ENCODE measurements at regions not wholly inside any gene's neighbourhood (a gene's known extent, or its start where the extent isn't known, plus 50 kb on each side); places are given as distances from the start of the nearest gene placed in this dataset.
A peak's percentile ranks its signal among the peaks of the same experiment; 100 is the strongest.

GRCh38 chr14:27077214-27077613 lies 479.4 kb upstream of the NOVA1 start:
- TF ChIP-seq, protein P1, sequence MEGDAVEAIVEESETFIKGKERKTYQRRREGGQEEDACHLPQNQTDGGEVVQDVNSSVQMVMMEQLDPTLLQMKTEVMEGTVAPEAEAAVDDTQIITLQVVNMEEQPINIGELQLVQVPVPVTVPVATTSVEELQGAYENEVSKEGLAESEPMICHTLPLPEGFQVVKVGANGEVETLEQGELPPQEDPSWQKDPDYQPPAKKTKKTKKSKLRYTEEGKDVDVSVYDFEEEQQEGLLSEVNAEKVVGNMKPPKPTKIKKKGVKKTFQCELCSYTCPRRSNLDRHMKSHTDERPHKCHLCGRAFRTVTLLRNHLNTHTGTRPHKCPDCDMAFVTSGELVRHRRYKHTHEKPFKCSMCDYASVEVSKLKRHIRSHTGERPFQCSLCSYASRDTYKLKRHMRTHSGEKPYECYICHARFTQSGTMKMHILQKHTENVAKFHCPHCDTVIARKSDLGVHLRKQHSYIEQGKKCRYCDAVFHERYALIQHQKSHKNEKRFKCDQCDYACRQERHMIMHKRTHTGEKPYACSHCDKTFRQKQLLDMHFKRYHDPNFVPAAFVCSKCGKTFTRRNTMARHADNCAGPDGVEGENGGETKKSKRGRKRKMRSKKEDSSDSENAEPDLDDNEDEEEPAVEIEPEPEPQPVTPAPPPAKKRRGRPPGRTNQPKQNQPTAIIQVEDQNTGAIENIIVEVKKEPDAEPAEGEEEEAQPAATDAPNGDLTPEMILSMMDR (IDR thresholded peaks at IDR 0.05; ENCODE audit: control extremely low read depth, extremely low read depth), result no peak
- H3K4me3 ChIP-seq, result no peak overlapping the region
- H3K27ac ChIP-seq (ENCODE audit: low read depth in 1 of 2, low read length in 1 of 2), result no peak overlapping the region
- no peaks in the 10 kb centered on the region for H3K4me1 ChIP-seq (ENCODE audit: control insufficient read depth in 5 of 5, insufficient read depth in 5 of 5, low read length in 5 of 5)
- peak in 2 of 3 donors; percentile 5 to 18 for DNase-seq
- 67 to 73% methylated on average over 1 of the region's 1 CpG for WGBS, 2 donors
- no peaks in the 10 kb centered on the region for H3K27me3 ChIP-seq (ENCODE audit: control insufficient read depth in 3 of 3, insufficient read depth in 3 of 3, low read length in 2 of 3)
- H3K9ac ChIP-seq (ENCODE audit: insufficient read depth in 1 of 2, low read length in 2 of 2), result no peak overlapping the region
- no peaks in the 10 kb centered on the region for H3K36me3 ChIP-seq (ENCODE audit: control insufficient read depth in 4 of 4, insufficient read depth in 4 of 4, low read length in 4 of 4)
- no peak for ATAC-seq (ENCODE audit: insufficient read depth, low FRiP score)
- H3K9me3 ChIP-seq (ENCODE audit: control insufficient read depth in 4 of 4, insufficient read depth in 3 of 4, low read length in 3 of 4), result no peaks in the 10 kb centered on the region

DNA sequence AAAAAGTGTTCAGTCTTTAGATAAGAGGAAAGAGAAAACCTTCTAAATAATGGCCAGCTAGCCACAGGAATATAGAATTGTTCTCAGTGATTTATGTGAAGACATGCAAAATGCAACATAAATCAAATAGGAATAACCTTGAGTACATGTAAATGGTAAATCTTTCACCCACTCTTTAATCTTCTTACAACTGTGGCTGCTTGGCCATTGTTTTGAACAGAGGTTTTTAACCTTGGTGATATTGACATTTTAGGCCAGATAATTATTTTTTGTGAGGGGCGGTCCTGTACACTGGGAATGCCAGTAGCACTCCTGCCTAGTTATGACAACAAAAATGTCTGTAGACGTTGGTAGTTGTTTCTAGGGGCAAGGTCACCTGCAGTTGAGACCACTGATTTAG lies 479.9 kb upstream of the NOVA1 start:
- H3K9me3 ChIP-seq (ENCODE audit: control insufficient read depth in 4 of 4, insufficient read depth in 3 of 4, low read length in 3 of 4), result peaks cover 0 to 4% (median 1%) of the 10 kb centered on the region in 4 donors
- H3K9ac ChIP-seq (ENCODE audit: insufficient read depth in 1 of 2, low read length in 2 of 2), result no peak overlapping the region
- no peaks in the 10 kb centered on the region for H3K27me3 ChIP-seq (ENCODE audit: control insufficient read depth in 3 of 3, insufficient read depth in 3 of 3, low read length in 2 of 3)
- no peaks in the 10 kb centered on the region for H3K4me1 ChIP-seq (ENCODE audit: control insufficient read depth in 5 of 5, insufficient read depth in 5 of 5, low read length in 5 of 5)
- no peak overlapping the region for H3K4me3 ChIP-seq
- TF ChIP-seq, protein P1 (IDR thresholded peaks at IDR 0.05; ENCODE audit: control extremely low read depth, extremely low read depth), result no peak
- H3K36me3 ChIP-seq (ENCODE audit: control insufficient read depth in 4 of 4, insufficient read depth in 4 of 4, low read length in 4 of 4), result no peaks in the 10 kb centered on the region
- ATAC-seq (ENCODE audit: insufficient read depth, low FRiP score), result no peak
- 20 to 41% methylated on average over 2 of the region's 2 CpGs for WGBS, 2 donors
- DNase-seq, result no peak
- H3K27ac ChIP-seq (ENCODE audit: low read depth in 1 of 2, low read length in 1 of 2), result no peak overlapping the region

DNA sequence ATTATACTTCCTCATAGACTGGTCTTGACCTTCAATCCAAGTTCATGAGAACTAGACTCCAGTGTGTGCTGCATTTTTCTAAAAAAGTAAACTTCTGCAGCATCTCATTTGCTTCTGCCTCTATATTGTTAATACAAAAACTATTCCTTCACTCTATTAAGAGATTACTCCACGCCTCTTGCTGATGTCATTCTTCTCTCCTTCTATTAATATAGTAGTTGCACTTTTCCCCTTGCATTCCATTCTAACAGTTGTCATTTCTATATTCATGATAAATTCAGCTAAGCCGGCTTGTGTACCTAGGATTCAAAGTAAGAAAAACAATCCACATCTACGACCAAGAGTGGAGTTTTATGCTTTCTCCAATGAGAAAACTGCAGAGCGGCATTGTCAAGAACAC lies 480.4 kb upstream of the NOVA1 start:
- Histone ChIP-seq H3K9ac (ENCODE audit: insufficient read depth in 1 of 2, low read length in 2 of 2) (no peak overlapping the region), H3K27ac (ENCODE audit: low read depth in 1 of 2, low read length in 1 of 2) (no peak overlapping the region), H3K4me1 (ENCODE audit: control insufficient read depth in 5 of 5, insufficient read depth in 5 of 5, low read length in 5 of 5) (no peaks in the 10 kb centered on the region), H3K4me3 (no peak overlapping the region), H3K36me3 (ENCODE audit: control insufficient read depth in 4 of 4, insufficient read depth in 4 of 4, low read length in 4 of 4) (no peaks in the 10 kb centered on the region), H3K9me3 (ENCODE audit: control insufficient read depth in 4 of 4, insufficient read depth in 3 of 4, low read length in 3 of 4) (peaks cover 0 to 4% (median 1%) of the 10 kb centered on the region in 4 donors), H3K27me3 (ENCODE audit: control insufficient read depth in 3 of 3, insufficient read depth in 3 of 3, low read length in 2 of 3) (no peaks in the 10 kb centered on the region)
- ATAC-seq (ENCODE audit: insufficient read depth, low FRiP score) (no peak), DNase-seq (no peak)
- 77 to 82% methylated on average over 4 of the region's 4 CpGs for WGBS, 2 donors
- TF ChIP-seq, protein P1 (IDR thresholded peaks at IDR 0.05; ENCODE audit: control extremely low read depth, extremely low read depth), result no peak

DNA sequence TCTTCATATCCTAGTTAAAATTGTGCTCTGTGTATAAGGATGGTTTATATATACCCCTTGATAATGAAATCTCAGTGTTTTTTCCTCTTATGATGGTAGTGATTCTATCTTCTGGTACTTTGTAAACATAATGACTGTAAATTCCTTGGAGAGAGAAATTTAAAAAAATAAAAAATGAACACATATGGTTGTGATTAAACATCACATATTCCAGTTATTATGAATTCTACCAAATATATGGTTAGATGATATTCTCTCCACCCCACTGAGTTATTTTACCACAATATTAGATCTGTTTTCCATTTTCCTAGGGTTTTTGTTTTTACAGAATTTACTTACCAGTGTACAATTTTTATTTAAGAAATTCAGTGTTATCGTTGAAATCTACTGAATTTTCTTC lies 481.9 kb upstream of the NOVA1 start:
- DNase-seq (no peak), ATAC-seq (ENCODE audit: insufficient read depth, low FRiP score) (no peak)
- no peaks in the 10 kb centered on the region for H3K4me1 ChIP-seq (ENCODE audit: control insufficient read depth in 5 of 5, insufficient read depth in 5 of 5, low read length in 5 of 5)
- no peak overlapping the region for H3K4me3 ChIP-seq
- H3K36me3 ChIP-seq (ENCODE audit: control insufficient read depth in 4 of 4, insufficient read depth in 4 of 4, low read length in 4 of 4), result no peaks in the 10 kb centered on the region
- H3K27me3 ChIP-seq (ENCODE audit: control insufficient read depth in 3 of 3, insufficient read depth in 3 of 3, low read length in 2 of 3), result no peaks in the 10 kb centered on the region
- no peak overlapping the region for H3K9ac ChIP-seq (ENCODE audit: insufficient read depth in 1 of 2, low read length in 2 of 2)
- WGBS, 2 donors, result 81 to 98% methylated on average over 1 of the region's 1 CpG
- peaks cover 0 to 4% (median 2%) of the 10 kb centered on the region in 4 donors for H3K9me3 ChIP-seq (ENCODE audit: control insufficient read depth in 4 of 4, insufficient read depth in 3 of 4, low read length in 3 of 4)
- H3K27ac ChIP-seq (ENCODE audit: low read depth in 1 of 2, low read length in 1 of 2), result no peak overlapping the region
- TF ChIP-seq, protein P1 (IDR thresholded peaks at IDR 0.05; ENCODE audit: control extremely low read depth, extremely low read depth), result no peak

Measured in lung (tissue), 11 donors.